ENCODE measurements at regions not wholly inside any gene's neighbourhood (a gene's known extent, or its start where the extent isn't known, plus 50 kb on each side); places are given as distances from the start of the nearest gene placed in this dataset.

DNA sequence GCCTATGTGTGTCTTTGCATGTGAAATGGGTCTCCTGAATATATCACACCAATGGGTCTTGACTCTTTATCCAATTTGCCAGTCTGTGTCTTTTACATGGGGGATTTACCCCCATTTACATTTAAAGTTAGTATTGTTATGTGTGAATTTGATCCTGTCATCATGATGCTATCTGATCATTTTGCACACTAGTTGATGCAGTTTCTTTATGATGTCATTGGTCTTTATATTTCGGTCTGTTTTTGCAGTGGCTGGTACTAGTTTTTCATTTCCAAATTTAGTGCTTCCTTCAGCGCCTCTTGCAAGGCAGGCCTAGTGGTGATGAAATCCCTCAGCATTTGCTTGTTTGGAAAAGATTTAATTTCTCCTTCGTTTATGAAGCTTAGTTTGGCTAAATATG is 555.2 kb upstream of the BTBD3 start:
- ATAC-seq, result no peak
- no peak for TF ChIP-seq TCF4 (CRISPR knock-in tag; IDR thresholded peaks at IDR 0.05; ENCODE audit: borderline replicate concordance)
- TF ChIP-seq, protein P1, sequence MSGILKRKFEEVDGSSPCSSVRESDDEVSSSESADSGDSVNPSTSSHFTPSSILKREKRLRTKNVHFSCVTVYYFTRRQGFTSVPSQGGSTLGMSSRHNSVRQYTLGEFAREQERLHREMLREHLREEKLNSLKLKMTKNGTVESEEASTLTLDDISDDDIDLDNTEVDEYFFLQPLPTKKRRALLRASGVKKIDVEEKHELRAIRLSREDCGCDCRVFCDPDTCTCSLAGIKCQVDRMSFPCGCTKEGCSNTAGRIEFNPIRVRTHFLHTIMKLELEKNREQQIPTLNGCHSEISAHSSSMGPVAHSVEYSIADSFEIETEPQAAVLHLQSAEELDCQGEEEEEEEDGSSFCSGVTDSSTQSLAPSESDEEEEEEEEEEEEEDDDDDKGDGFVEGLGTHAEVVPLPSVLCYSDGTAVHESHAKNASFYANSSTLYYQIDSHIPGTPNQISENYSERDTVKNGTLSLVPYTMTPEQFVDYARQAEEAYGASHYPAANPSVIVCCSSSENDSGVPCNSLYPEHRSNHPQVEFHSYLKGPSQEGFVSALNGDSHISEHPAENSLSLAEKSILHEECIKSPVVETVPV (CRISPR knock-in tag; IDR thresholded peaks at IDR 0.05), result no peak
- TF ChIP-seq ESRRG (CRISPR knock-in tag; IDR thresholded peaks at IDR 0.05), result no peak
- no peak for TF ChIP-seq BACH2 (CRISPR knock-in tag; IDR thresholded peaks at IDR 0.05; ENCODE audit: borderline replicate concordance)
- TF ChIP-seq, protein P2, sequence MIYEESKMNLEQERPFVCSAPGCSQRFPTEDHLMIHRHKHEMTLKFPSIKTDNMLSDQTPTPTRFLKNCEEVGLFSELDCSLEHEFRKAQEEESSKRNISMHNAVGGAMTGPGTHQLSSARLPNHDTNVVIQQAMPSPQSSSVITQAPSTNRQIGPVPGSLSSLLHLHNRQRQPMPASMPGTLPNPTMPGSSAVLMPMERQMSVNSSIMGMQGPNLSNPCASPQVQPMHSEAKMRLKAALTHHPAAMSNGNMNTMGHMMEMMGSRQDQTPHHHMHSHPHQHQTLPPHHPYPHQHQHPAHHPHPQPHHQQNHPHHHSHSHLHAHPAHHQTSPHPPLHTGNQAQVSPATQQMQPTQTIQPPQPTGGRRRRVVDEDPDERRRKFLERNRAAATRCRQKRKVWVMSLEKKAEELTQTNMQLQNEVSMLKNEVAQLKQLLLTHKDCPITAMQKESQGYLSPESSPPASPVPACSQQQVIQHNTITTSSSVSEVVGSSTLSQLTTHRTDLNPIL (CRISPR knock-in tag; IDR thresholded peaks at IDR 0.05; ENCODE audit: low read depth), result no peak
- TF ChIP-seq OSR1 (CRISPR knock-in tag; IDR thresholded peaks at IDR 0.05), result no peak
- TF ChIP-seq, protein P3, sequence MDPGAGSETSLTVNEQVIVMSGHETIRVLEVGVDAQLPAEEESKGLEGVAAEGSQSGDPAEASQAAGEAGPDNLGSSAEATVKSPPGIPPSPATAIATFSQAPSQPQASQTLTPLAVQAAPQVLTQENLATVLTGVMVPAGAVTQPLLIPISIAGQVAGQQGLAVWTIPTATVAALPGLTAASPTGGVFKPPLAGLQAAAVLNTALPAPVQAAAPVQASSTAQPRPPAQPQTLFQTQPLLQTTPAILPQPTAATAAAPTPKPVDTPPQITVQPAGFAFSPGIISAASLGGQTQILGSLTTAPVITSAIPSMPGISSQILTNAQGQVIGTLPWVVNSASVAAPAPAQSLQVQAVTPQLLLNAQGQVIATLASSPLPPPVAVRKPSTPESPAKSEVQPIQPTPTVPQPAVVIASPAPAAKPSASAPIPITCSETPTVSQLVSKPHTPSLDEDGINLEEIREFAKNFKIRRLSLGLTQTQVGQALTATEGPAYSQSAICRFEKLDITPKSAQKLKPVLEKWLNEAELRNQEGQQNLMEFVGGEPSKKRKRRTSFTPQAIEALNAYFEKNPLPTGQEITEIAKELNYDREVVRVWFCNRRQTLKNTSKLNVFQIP (CRISPR knock-in tag; IDR thresholded peaks at IDR 0.05; ENCODE audit: borderline replicate concordance, low read depth), result no peak
- no peak for TF ChIP-seq GLIS3 (CRISPR knock-in tag; IDR thresholded peaks at IDR 0.05)
- no peak for TF ChIP-seq PPARA (CRISPR knock-in tag; IDR thresholded peaks at IDR 0.05; ENCODE audit: borderline replicate concordance)
- no peak for TF ChIP-seq ZFP3 (CRISPR knock-in tag; IDR thresholded peaks at IDR 0.05)
- TF ChIP-seq, protein P4, sequence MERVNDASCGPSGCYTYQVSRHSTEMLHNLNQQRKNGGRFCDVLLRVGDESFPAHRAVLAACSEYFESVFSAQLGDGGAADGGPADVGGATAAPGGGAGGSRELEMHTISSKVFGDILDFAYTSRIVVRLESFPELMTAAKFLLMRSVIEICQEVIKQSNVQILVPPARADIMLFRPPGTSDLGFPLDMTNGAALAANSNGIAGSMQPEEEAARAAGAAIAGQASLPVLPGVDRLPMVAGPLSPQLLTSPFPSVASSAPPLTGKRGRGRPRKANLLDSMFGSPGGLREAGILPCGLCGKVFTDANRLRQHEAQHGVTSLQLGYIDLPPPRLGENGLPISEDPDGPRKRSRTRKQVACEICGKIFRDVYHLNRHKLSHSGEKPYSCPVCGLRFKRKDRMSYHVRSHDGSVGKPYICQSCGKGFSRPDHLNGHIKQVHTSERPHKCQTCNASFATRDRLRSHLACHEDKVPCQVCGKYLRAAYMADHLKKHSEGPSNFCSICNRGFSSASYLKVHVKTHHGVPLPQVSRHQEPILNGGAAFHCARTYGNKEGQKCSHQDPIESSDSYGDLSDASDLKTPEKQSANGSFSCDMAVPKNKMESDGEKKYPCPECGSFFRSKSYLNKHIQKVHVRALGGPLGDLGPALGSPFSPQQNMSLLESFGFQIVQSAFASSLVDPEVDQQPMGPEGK (CRISPR knock-in tag; IDR thresholded peaks at IDR 0.05; ENCODE audit: borderline replicate concordance), result no peak
- no peak for TF ChIP-seq TOX (CRISPR knock-in tag; IDR thresholded peaks at IDR 0.05; ENCODE audit: borderline replicate concordance)
- no peak for TF ChIP-seq ZNF8 (CRISPR knock-in tag; IDR thresholded peaks at IDR 0.05)
- TF ChIP-seq, protein P5, sequence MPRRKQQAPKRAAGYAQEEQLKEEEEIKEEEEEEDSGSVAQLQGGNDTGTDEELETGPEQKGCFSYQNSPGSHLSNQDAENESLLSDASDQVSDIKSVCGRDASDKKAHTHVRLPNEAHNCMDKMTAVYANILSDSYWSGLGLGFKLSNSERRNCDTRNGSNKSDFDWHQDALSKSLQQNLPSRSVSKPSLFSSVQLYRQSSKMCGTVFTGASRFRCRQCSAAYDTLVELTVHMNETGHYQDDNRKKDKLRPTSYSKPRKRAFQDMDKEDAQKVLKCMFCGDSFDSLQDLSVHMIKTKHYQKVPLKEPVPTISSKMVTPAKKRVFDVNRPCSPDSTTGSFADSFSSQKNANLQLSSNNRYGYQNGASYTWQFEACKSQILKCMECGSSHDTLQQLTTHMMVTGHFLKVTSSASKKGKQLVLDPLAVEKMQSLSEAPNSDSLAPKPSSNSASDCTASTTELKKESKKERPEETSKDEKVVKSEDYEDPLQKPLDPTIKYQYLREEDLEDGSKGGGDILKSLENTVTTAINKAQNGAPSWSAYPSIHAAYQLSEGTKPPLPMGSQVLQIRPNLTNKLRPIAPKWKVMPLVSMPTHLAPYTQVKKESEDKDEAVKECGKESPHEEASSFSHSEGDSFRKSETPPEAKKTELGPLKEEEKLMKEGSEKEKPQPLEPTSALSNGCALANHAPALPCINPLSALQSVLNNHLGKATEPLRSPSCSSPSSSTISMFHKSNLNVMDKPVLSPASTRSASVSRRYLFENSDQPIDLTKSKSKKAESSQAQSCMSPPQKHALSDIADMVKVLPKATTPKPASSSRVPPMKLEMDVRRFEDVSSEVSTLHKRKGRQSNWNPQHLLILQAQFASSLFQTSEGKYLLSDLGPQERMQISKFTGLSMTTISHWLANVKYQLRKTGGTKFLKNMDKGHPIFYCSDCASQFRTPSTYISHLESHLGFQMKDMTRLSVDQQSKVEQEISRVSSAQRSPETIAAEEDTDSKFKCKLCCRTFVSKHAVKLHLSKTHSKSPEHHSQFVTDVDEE (CRISPR knock-in tag; IDR thresholded peaks at IDR 0.05), result no peak
- TF ChIP-seq CSDC2 (CRISPR knock-in tag; IDR thresholded peaks at IDR 0.05), result no peak
- TF ChIP-seq ZFP30 (CRISPR knock-in tag; IDR thresholded peaks at IDR 0.05), result no peak
- TF ChIP-seq ISL1 (CRISPR knock-in tag; IDR thresholded peaks at IDR 0.05), result no peak
- TF ChIP-seq RARB (CRISPR knock-in tag; IDR thresholded peaks at IDR 0.05), result no peak
- no peak for TF ChIP-seq ZNF70 (CRISPR knock-in tag; IDR thresholded peaks at IDR 0.05)
- no peak for TF ChIP-seq ZNF565 (CRISPR knock-in tag; conservative IDR thresholded peaks at IDR 0.05; ENCODE audit: low read depth)

DNA sequence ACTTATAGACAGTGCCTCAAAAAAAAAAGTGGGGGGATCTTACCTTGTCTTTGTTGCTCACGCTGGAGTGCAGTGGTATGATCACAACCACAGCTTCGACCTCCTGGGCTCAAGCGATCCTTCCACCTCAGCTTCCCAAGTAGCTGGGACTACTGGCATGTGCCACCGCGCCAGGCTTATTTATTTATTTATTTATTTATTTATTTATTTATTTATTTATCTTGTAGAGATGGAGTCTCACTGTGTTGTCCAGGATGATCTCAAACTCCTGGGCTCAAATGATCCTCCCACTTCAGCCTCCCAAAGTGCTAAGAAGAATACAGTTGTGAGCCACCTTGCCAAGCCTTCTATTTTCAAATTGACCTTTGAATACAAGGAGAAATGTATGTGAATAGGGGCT is 553.0 kb upstream of the BTBD3 start:
- no peak for ATAC-seq
- no peak for TF ChIP-seq SNAI2 (CRISPR knock-in tag; IDR thresholded peaks at IDR 0.05)
- TF ChIP-seq CSDC2 (CRISPR knock-in tag; IDR thresholded peaks at IDR 0.05), result no peak
- no peak for TF ChIP-seq ZNF565 (CRISPR knock-in tag; conservative IDR thresholded peaks at IDR 0.05; ENCODE audit: low read depth)
- TF ChIP-seq ZFP30 (CRISPR knock-in tag; IDR thresholded peaks at IDR 0.05), result no peak
- TF ChIP-seq ARNTL (CRISPR knock-in tag; IDR thresholded peaks at IDR 0.05; ENCODE audit: borderline replicate concordance, low read depth), result no peak
- no peak for TF ChIP-seq OSR1 (CRISPR knock-in tag; IDR thresholded peaks at IDR 0.05)

DNA sequence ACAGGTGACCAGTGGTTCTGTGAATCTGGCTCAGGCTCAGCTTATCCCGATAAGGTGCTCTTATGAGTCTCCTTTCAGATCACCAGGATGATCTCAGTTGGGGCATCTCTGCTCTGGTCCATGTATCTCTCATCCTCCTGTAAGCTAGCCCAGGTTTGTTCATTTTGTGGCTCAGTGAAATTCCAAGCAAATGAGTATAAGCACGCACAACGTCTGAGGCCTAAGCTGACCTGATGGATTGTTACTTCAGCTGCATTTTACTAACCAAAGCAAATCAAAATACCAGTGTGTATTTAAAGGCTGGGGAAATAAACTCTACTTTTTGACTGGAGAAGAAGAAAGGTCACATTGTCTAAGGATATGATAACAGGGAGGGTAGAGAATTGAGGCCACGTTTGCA is 551.0 kb upstream of the BTBD3 start:
- no peak for ATAC-seq
- no peak for TF ChIP-seq RARB (CRISPR knock-in tag; IDR thresholded peaks at IDR 0.05)
- TF ChIP-seq, protein P5 (CRISPR knock-in tag; IDR thresholded peaks at IDR 0.05), result no peak
- TF ChIP-seq TOX (CRISPR knock-in tag; IDR thresholded peaks at IDR 0.05; ENCODE audit: borderline replicate concordance), result no peak
- no peak for TF ChIP-seq ESRRG (CRISPR knock-in tag; IDR thresholded peaks at IDR 0.05)
- TF ChIP-seq, protein P2 (CRISPR knock-in tag; IDR thresholded peaks at IDR 0.05; ENCODE audit: low read depth), result no peak
- no peak for TF ChIP-seq ZNF70 (CRISPR knock-in tag; IDR thresholded peaks at IDR 0.05)
- TF ChIP-seq ARNTL (CRISPR knock-in tag; IDR thresholded peaks at IDR 0.05; ENCODE audit: borderline replicate concordance, low read depth), result no peak
- no peak for TF ChIP-seq GLIS3 (CRISPR knock-in tag; IDR thresholded peaks at IDR 0.05)
- TF ChIP-seq ZNF565 (CRISPR knock-in tag; conservative IDR thresholded peaks at IDR 0.05; ENCODE audit: low read depth), result no peak
- TF ChIP-seq, protein P1 (CRISPR knock-in tag; IDR thresholded peaks at IDR 0.05), result no peak
- no peak for TF ChIP-seq TCF4 (CRISPR knock-in tag; IDR thresholded peaks at IDR 0.05; ENCODE audit: borderline replicate concordance)
